ENCODE measurements at regions not wholly inside any gene's neighbourhood (a gene's known extent, or its start where the extent isn't known, plus 50 kb on each side); places are given as distances from the start of the nearest gene placed in this dataset.

DNA sequence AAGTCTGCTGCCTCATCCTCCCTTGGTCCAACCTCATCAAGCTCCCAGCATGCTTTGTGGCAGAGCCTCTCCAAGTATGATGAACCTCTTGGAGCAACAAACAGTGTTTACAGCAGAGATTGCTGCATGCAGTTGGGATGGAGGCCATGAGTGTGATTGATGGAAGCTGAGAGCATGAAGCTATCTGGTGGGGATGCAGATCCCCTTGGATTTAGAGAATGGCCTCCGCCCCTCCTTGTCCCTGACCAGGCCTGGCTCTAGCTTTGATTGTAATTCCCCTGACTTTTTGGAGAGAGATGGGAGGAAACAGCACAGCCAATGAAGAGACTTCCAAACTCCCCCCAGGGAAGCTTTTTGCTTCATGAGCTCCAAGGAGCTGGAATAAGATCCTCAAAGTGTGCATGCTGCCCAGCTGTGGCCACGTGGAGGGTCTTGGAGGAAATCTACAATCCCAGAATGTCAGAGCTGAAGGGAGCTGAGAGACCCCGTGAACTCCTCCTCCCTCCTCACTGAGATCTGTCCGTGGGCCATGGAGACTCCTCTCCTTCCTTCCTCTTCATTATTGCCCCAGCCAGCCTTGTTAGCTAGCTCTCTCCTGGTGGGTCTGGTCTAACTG, 165.3 kb upstream of the USP24 start:
- TF ChIP-seq, protein P1, sequence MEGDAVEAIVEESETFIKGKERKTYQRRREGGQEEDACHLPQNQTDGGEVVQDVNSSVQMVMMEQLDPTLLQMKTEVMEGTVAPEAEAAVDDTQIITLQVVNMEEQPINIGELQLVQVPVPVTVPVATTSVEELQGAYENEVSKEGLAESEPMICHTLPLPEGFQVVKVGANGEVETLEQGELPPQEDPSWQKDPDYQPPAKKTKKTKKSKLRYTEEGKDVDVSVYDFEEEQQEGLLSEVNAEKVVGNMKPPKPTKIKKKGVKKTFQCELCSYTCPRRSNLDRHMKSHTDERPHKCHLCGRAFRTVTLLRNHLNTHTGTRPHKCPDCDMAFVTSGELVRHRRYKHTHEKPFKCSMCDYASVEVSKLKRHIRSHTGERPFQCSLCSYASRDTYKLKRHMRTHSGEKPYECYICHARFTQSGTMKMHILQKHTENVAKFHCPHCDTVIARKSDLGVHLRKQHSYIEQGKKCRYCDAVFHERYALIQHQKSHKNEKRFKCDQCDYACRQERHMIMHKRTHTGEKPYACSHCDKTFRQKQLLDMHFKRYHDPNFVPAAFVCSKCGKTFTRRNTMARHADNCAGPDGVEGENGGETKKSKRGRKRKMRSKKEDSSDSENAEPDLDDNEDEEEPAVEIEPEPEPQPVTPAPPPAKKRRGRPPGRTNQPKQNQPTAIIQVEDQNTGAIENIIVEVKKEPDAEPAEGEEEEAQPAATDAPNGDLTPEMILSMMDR (IDR thresholded peaks at IDR 0.05): no peak
- TF ChIP-seq POLR2AphosphoS5 (IDR thresholded peaks at IDR 0.05): no peak
- no peak for TF ChIP-seq POLR2A (IDR thresholded peaks at IDR 0.05)

Data from prostate gland (tissue), 2 donors.